ENCODE measurements at regions not wholly inside any gene's neighbourhood (a gene's known extent, or its start where the extent isn't known, plus 50 kb on each side); places are given as distances from the start of the nearest gene placed in this dataset.
"Not testable (repeated sequence)": the region's sequence is repeated elsewhere in the genome, so short reads cannot be mapped to it uniquely, and the experiment has no call there.

- not testable (repeated sequence) for DNase-seq (ENCODE audit: low read depth)
Measured at GRCh38 chr14:97148021-97148420, 350.8 kb downstream of the VRK1 start.

DNA sequence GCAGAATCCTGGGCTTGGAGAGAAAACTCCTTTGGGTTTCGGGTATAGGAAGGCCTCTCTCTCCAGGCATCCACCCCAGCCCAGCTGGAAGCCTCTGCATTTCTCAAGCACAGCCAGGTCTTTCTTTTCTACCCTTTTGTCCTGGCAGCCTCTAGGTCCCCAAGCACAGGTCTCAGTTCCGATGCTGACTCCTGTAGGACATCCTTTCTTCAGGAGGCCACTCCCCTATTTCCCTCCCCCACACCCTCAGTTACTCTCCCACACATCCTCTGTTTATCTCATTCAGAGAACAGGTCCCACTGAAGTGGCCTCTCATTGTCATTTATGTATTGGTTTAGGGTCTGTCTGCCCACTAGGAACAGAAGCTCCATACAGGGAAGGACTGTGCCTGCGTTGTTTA, 352.6 kb downstream of the VRK1 start:
- DNase-seq (ENCODE audit: low read depth) = no peak

- DNase-seq (ENCODE audit: low read depth) = no peak
Measured at GRCh38 chr14:97153527-97153926, 356.3 kb downstream of the VRK1 start.

DNA sequence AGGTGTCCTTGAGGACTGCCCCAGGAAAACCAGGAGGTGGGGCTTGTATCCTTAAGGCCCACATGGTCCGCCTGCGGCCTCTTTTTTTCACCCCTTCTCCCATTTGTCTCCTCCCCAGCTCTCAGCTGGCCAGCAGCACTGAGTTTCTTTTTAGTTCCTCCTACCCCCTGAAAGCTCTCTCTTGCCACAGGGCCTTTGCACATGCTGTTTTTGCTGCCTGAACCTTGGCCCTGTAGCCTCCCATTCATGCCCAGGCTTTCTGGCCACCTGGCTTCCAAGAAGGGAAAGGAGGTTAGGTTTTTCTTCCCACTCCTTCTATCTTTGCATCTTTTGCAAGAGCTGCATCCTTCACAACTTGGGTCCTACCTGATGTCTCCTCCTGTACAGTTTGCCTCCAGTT, 358.1 kb downstream of the VRK1 start:
- DNase-seq (ENCODE audit: low read depth) = no peak

DNA sequence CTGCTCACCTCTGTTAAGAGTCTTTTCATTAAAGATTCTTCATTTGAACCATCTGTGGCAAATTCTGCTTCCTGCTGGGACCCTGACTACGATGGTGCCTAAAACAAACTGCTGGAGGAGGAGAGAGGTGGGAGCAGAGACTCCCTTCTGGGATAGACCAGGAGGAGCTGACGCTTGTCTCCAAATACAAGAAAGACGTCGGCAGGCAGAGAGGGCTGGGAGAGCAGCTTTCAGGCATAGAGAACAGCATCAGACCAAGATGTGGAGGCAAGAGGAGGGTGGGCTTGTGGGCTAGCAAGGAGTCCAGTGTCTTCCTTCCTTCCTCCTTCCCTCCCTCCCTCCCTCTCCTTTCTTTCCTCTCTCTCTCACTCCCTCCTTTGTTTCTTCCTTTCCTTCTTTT, 358.6 kb downstream of the VRK1 start:
- DNase-seq (ENCODE audit: low read depth) = no peak

GRCh38 chr14:97156705-97157104, 359.5 kb downstream of the VRK1 start:
- DNase-seq (ENCODE audit: low read depth) = no peak

- no peak for DNase-seq (ENCODE audit: low read depth)
Measured at GRCh38 chr14:97158102-97158501, 360.9 kb downstream of the VRK1 start.

- DNase-seq (ENCODE audit: low read depth) = no peak
Measured at GRCh38 chr14:97159124-97159523, 361.9 kb downstream of the VRK1 start.

- no peak for DNase-seq (ENCODE audit: low read depth)
Measured at GRCh38 chr14:97162621-97163020, 365.4 kb downstream of the VRK1 start.

GRCh38 chr14:97164021-97164420, 366.8 kb downstream of the VRK1 start:
- DNase-seq (ENCODE audit: low read depth) = no peak

DNA sequence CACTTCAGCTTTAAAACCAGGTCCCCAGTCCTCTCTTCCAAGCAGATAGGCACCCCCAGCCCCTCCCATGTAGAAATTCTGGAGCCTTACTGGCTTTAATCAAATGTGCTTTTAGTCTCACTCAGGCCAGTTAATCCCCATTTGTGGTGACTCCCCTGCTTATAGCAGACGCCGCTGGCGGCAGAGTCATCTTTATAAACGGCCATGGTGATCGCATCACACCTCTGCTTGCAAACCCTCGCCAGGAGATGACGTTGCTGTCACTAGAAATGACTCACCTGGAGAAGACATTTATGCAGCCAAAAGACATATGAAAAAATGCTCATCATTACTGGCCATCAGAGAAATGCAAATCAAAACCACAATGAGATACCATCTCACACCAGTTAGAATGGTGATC, 369.3 kb downstream of the VRK1 start:
- DNase-seq (ENCODE audit: low read depth) = no peak

DNA sequence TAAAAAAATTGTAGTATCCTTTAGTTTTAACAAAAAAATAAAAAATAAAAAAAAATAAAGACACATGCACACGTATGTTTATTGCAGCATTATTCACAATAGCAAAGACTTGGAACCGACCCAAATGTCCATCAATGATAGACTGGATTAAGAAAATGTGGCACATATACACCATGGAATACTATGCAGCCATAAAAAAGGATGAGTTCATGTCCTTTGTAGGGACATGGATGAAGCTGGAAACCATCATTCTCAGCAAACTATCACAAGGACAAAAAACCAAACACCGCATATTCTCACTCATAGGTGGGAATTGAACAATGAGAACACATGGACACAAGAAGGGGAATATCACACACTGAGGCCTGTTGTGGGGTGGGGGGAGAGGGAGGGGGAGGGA, 370.4 kb downstream of the VRK1 start:
- not testable (repeated sequence) for DNase-seq (ENCODE audit: low read depth)

GRCh38 chr14:97172644-97173043, 375.5 kb downstream of the VRK1 start:
- no peak for DNase-seq (ENCODE audit: low read depth)

GRCh38 chr14:97177016-97177415, 379.8 kb downstream of the VRK1 start:
- DNase-seq (ENCODE audit: low read depth) = no peak

- no peak for DNase-seq (ENCODE audit: low read depth)
Measured at GRCh38 chr14:97177635-97178034, 380.5 kb downstream of the VRK1 start.

- no peak for DNase-seq (ENCODE audit: low read depth)
Measured at GRCh38 chr14:97178781-97179180, 381.6 kb downstream of the VRK1 start.

GRCh38 chr14:97179573-97179972, 382.4 kb downstream of the VRK1 start:
- DNase-seq (ENCODE audit: low read depth) = no peak

- DNase-seq (ENCODE audit: low read depth) = no peak
Measured at GRCh38 chr14:97180304-97181200, 383.4 kb downstream of the VRK1 start.

- DNase-seq (ENCODE audit: low read depth) = no peak
Measured at GRCh38 chr14:97185186-97185585, 388.0 kb downstream of the VRK1 start.

DNA sequence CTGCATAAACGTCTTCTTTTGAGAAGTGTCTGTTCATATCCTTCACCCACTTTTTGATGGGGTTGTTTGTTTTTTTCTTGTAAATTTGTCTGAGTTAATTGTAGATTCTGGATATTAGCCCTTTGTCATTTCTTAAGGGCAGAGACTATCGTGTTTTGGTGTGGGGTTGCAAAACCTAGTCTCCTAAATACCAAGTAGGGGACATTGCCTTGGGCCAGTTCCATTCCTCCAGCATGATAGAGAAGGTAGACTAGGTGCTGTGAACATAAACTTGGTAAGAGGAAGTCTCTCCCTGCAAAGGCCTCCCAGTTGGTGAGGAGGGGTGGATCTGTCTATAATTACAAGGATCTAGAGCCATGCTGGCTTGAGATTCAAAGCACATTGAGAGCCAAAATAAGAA, 390.7 kb downstream of the VRK1 start:
- no peak for DNase-seq (ENCODE audit: low read depth)

DNA sequence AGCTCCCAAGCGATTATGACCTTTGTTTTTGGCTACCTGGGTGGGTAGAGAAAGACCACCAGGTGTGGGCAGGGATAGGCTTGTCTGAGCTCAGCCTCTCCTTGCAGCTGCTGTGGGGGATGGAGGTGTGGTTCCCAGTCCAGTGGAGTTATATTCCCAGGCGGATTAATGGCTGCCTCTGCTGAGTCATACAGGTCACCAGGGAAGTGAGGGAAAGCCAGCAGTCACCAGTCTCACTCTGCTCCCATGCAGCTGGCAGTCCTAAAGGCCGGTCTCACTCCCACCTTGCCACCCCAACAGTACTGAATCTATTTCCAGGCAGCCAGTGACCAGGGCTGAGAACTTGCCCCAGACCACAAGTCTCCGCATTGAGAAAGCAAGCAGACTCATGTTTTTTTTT, 399.2 kb downstream of the VRK1 start:
- DNase-seq (ENCODE audit: low read depth) = no peak

DNA sequence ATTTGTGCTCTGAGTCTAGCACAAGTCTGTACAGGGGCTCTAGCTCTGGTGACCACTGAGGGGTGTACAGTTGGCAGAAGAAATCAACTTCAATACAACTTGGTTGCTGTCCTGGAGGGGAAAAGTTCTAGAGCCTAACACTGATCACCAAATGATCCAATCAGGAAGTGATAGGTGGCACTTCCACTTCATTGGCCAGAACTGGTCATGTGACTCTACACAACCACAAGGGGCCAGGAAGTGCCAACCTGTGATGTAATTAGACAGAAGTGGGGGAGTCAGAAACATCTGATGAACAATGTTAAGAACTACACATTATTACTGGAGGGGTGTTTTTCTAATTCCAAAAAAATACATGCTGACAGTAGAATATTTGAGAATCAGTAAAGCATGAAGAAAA, 401.6 kb downstream of the VRK1 start:
- no peak for DNase-seq (ENCODE audit: low read depth)

- no peak for DNase-seq (ENCODE audit: low read depth)
Measured at GRCh38 chr14:97200245-97200644, 403.1 kb downstream of the VRK1 start.

DNA sequence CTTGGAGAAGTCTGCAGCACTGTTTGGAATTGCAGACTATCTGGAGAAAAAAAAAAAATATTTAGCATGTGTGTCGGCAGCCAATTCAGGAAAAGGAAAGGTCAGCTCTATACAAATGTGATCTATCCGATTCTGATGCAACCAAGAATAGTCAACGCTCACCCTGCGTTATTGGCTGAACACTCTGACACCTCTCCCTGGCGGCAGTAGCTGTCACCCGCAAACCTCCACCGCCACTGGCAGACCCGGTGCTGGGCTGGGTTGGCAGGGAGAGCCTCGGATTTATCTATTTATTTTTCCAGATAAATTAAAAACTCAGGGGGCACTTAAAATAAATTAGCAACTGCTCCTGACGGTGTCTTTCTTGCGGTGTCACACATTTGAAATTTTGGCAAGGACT, 409.7 kb downstream of the VRK1 start:
- DNase-seq (ENCODE audit: low read depth) = no peak

Measured in HS-5 (cell line).